Endothelial cell of umbilical vein (primary cell): ENCODE measurements at regions not wholly inside any gene's neighbourhood (a gene's known extent, or its start where the extent isn't known, plus 50 kb on each side); places are given as distances from the start of the nearest gene placed in this dataset.

Experiments used
- CTCF ChIP-seq, 2 donors: IDR thresholded peaks; 1 replicate in 1 of 2; 2 replicates in 1 of 2; pipeline ENCODE4 v1.5.1; 2011; ENCODE audit warnings: low read length in 2 of 2, mild to moderate bottlenecking in 2 of 2, moderate library complexity in 2 of 2, control low read depth in 1 of 2, inconsistent platforms in 1 of 2, low read depth in 1 of 2; ENCODE audit not compliant: insufficient read depth in 1 of 2; ENCODE audit errors: extremely low read depth in 1 of 2
- FOS ChIP-seq: IDR thresholded peaks from 2 replicates; pipeline ENCODE4 v1.6.1; 2011; ENCODE audit warnings: mild to moderate bottlenecking, low read length, moderate library complexity, borderline replicate concordance; ENCODE audit not compliant: insufficient read depth
- POLR2AphosphoS5 ChIP-seq: IDR thresholded peaks from 2 replicates; pipeline ENCODE4 v1.6.1; 2012; ENCODE audit warnings: low read depth, mild to moderate bottlenecking, control low read depth, low read length, moderate library complexity; ENCODE audit not compliant: insufficient read depth

- TF ChIP-seq FOS (no peak), POLR2AphosphoS5 (no peak), CTCF (IDR thresholded peaks at IDR 0.05; ENCODE audit: extremely low read depth in 1 of 2, insufficient read depth in 1 of 2, low read depth in 1 of 2, low read length in 2 of 2) (no peak)
Observed at GRCh38 chr2:210928714-210929113, 372.3 kb downstream of the CPS1 start.
